ENCODE measurements at regions not wholly inside any gene's neighbourhood (a gene's known extent, or its start where the extent isn't known, plus 50 kb on each side); places are given as distances from the start of the nearest gene placed in this dataset.

DNA sequence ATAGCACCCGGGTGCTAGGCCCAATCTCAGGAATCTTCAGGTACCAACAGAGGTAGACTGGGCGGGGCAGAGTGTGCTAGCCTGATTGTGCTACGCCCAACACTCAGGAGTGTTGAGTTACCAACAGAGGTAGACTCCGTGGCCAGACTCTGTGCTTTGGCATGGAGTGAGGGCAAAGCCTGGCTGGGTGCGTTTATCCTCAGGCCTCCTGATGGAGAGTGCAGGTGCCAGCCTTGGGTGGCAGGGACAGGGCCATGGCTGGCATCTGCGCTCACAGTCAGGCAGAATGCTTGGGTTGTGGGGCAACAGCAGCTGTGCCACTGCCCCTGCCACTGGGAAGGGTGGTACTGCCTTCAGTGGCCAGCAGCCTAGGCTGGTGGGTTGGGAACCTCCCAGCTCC, 111.6 kb downstream of the NEUROD6 start:
- H3K4me3 ChIP-seq (ENCODE audit: low read depth, low read length) = no peak overlapping the region
- TF ChIP-seq, protein P1, sequence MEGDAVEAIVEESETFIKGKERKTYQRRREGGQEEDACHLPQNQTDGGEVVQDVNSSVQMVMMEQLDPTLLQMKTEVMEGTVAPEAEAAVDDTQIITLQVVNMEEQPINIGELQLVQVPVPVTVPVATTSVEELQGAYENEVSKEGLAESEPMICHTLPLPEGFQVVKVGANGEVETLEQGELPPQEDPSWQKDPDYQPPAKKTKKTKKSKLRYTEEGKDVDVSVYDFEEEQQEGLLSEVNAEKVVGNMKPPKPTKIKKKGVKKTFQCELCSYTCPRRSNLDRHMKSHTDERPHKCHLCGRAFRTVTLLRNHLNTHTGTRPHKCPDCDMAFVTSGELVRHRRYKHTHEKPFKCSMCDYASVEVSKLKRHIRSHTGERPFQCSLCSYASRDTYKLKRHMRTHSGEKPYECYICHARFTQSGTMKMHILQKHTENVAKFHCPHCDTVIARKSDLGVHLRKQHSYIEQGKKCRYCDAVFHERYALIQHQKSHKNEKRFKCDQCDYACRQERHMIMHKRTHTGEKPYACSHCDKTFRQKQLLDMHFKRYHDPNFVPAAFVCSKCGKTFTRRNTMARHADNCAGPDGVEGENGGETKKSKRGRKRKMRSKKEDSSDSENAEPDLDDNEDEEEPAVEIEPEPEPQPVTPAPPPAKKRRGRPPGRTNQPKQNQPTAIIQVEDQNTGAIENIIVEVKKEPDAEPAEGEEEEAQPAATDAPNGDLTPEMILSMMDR (IDR thresholded peaks at IDR 0.05; ENCODE audit: control insufficient read depth, extremely low read depth, insufficient read depth) = no peak
- DNase-seq (ENCODE audit: low read depth) = no peak

DNA sequence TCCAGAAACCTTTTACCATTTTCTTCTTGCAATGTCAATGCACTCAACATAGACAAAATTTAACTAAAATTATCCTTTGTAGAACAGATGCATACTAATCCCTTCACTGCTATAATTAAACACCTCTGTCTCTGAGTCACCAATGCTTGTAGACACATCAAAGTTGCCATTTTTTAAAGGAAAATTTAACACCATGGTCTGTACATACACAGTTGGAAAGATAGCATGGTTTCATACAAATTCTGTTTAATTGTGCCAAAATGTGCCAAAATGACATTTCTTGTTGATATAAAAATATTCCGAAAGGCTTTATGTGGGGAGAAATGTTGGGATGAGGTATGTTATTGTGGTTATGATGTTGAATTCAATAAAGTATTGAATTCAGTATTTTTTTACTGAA, 125.8 kb downstream of the NEUROD6 start:
- no peak overlapping the region for H3K4me3 ChIP-seq (ENCODE audit: low read depth, low read length)
- no peak for DNase-seq (ENCODE audit: low read depth)
- TF ChIP-seq, protein P1 (IDR thresholded peaks at IDR 0.05; ENCODE audit: control insufficient read depth, extremely low read depth, insufficient read depth) = no peak

DNA sequence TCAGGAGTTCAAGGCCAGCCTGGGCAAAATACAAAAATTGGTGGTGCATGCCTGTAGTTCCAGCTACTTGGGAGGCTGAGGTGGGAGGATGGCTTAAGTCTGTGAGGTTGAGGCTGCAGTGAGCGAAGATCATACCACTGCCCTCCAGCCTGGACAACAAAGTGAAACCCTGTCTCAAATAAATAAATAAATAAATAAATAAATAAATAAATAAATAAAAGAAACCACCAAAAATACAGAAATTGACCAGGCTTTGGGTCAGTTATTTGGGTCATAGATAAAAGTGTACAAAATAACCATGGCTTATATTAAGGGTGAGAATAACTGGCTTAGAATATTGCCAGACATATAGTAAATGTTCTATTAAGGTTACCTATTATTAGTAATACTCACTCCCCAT, 129.2 kb downstream of the NEUROD6 start:
- H3K4me3 ChIP-seq (ENCODE audit: low read depth, low read length) = no peak overlapping the region
- DNase-seq (ENCODE audit: low read depth) = no peak
- TF ChIP-seq, protein P1 (IDR thresholded peaks at IDR 0.05; ENCODE audit: control insufficient read depth, extremely low read depth, insufficient read depth) = no peak

DNA sequence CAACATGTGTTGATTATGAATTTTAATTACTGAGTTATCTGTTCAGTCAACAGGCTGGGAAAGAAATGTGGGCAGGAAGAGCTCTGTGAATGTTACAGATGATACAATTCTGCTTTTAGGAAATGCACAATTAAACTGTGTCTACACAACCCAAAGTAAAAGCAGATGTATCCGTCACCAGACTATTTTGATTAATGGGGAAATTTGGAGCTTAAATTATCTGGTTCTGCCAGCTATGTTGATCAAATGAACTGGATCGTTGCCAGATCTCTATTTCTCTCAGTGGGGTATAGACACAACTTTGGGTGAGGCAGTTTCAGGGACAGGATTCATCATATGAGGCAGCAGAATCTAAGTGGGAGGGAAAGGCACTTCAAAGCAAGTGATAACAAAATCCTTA, 136.5 kb downstream of the NEUROD6 start:
- H3K4me3 ChIP-seq (ENCODE audit: low read depth, low read length) = no peak overlapping the region
- TF ChIP-seq, protein P1 (IDR thresholded peaks at IDR 0.05; ENCODE audit: control insufficient read depth, extremely low read depth, insufficient read depth) = no peak
- DNase-seq (ENCODE audit: low read depth) = no peak

DNA sequence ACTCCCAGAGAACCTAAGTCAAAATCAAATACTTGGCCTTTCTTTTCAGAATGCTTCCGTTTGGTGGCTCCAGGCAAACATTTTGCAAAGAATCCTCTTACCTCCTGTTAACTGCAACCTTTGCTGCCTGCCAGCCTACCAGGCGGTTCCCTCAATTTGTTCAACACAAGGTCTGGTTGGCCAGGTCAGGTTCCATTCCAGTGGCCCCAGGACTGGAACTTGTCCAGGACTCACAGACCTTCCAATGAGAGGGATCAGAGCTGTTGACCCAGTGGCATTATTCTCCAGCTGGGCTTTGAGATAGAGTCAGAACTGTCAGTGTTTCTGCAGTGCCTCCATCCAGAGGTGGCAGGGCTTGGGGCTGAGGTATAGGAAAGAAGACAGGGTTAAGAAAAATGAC, 137.0 kb downstream of the NEUROD6 start:
- H3K4me3 ChIP-seq (ENCODE audit: low read depth, low read length) = no peak overlapping the region
- TF ChIP-seq, protein P1 (IDR thresholded peaks at IDR 0.05; ENCODE audit: control insufficient read depth, extremely low read depth, insufficient read depth) = no peak
- DNase-seq (ENCODE audit: low read depth) = no peak

DNA sequence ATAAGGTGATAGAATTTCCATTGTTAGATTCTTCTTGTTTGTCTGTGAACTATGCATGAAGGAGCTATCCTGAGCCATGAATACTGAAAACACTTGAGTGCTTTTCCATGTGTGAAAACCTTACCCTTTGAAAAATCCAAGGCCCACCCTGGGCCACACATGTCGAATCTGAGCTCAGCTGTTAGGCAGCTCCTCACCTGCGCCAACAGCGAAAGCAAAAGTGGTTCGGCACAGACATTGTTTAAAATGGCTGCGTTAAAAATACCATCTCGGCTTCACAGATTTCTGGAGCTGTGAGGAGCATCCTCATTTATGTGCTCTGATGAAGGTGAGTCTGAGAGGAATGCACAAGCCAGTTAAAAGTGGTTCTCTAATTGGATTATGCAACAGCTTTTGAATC, 137.7 kb downstream of the NEUROD6 start:
- TF ChIP-seq, protein P1 (IDR thresholded peaks at IDR 0.05; ENCODE audit: control insufficient read depth, extremely low read depth, insufficient read depth) = no peak
- no peak for DNase-seq (ENCODE audit: low read depth)
- no peak overlapping the region for H3K4me3 ChIP-seq (ENCODE audit: low read depth, low read length)

DNA sequence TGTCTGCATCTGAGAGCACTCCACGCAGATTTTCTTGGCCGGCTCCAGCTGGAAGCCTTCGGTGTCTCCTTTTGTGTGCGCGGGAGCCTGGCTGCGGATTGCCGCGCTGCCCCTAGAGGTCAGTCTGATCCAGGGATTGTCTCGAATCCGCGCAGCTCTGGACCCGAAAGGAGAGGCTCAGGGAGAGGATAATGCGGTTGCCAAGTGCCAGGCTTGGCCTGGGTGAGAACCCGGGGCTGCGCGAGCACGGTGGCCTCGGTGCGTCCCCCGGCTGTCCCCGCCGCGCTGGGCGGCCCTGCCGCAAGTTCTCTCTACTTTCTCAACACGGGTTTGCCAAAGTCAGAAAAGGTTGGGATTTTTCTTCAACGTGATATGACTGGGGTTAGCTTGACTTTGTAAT, 140.9 kb downstream of the ADCYAP1R1 start:
- TF ChIP-seq, protein P1 (IDR thresholded peaks at IDR 0.05; ENCODE audit: control insufficient read depth, extremely low read depth, insufficient read depth) = peak; percentile 94
- DNase-seq (ENCODE audit: low read depth) = peak; percentile 36
- H3K4me3 ChIP-seq (ENCODE audit: low read depth, low read length) = no peak overlapping the region

Measured in LNCaP clone FGC (cell line).